Kidney epithelial cell (primary cell): ENCODE measurements at regions not wholly inside any gene's neighbourhood (a gene's known extent, or its start where the extent isn't known, plus 50 kb on each side); places are given as distances from the start of the nearest gene placed in this dataset.
A peak's percentile ranks its signal among the peaks of the same experiment; 100 is the strongest.

Experiments
- DNase-seq: peaks from one replicate; pipeline ENCODE4 v3.0.0-alpha.2; 2010; ENCODE audit warnings: low read depth
- H3K27me3 ChIP-seq: 2 replicates; pipeline ENCODE4 v1.6.0; 2011; ENCODE audit warnings: low read length; ENCODE audit not compliant: control insufficient read depth, insufficient read depth
- H3K36me3 ChIP-seq: 2 replicates; pipeline ENCODE4 v1.5.1; 2011; ENCODE audit warnings: low read length; ENCODE audit not compliant: control insufficient read depth, insufficient read depth
- H3K4me3 ChIP-seq: 2 replicates; pipeline ENCODE4 v1.5.1; 2011; ENCODE audit warnings: low read depth, mild to moderate bottlenecking, control low read depth, low read length
- CTCF ChIP-seq: IDR thresholded peaks from 2 replicates; pipeline ENCODE4 v1.5.1; 2011; ENCODE audit warnings: mild to moderate bottlenecking, moderate library complexity, low read length, control low read depth, inconsistent platforms; ENCODE audit not compliant: insufficient read depth, poor library complexity, severe bottlenecking

GRCh38 chr5:100479079-100479688 lies 56.0 kb upstream of the FAM174A start:
- Histone ChIP-seq H3K36me3 (no peaks in the 10 kb centered on the region), H3K4me3 (no peak overlapping the region), H3K27me3 (no peaks in the 10 kb centered on the region)
- no peak for DNase-seq
- peak; percentile 53 for TF ChIP-seq CTCF

- H3K4me3 ChIP-seq = no peak overlapping the region
- no peaks in the 10 kb centered on the region for H3K36me3 ChIP-seq
- no peaks in the 10 kb centered on the region for H3K27me3 ChIP-seq
- no peak for TF ChIP-seq CTCF
- no peak for DNase-seq
These were observed 63.1 kb upstream of the FAM174A start for GRCh38 chr5:100472091-100472490.

GRCh38 chr5:100469767-100470166 lies 65.4 kb upstream of the FAM174A start:
- no peak for DNase-seq

GRCh38 chr5:100464418-100464817 lies 70.8 kb upstream of the FAM174A start:
- DNase-seq = peak; percentile 64
- no peaks in the 10 kb centered on the region for H3K36me3 ChIP-seq

More at GRCh38 chr5:100469767-100470166, 65.4 kb upstream of the FAM174A start:
- Histone ChIP-seq H3K36me3 (no peaks in the 10 kb centered on the region), H3K27me3 (no peaks in the 10 kb centered on the region), H3K4me3 (no peak overlapping the region)
- no peak for TF ChIP-seq CTCF

GRCh38 chr5:100456615-100457014 lies 78.6 kb upstream of the FAM174A start:
- no peak for DNase-seq
- no peak for TF ChIP-seq CTCF
- Histone ChIP-seq H3K27me3 (no peaks in the 10 kb centered on the region), H3K36me3 (no peaks in the 10 kb centered on the region), H3K4me3 (no peak overlapping the region)

More at GRCh38 chr5:100464418-100464817, 70.8 kb upstream of the FAM174A start:
- TF ChIP-seq CTCF = no peak
- no peak overlapping the region for H3K4me3 ChIP-seq
- no peaks in the 10 kb centered on the region for H3K27me3 ChIP-seq

- no peak for TF ChIP-seq CTCF
- DNase-seq = no peak
These were observed 83.0 kb upstream of the FAM174A start for GRCh38 chr5:100452126-100452525.

More at GRCh38 chr5:100452126-100452525, 83.0 kb upstream of the FAM174A start:
- Histone ChIP-seq H3K4me3 (no peak overlapping the region), H3K36me3 (no peaks in the 10 kb centered on the region), H3K27me3 (no peaks in the 10 kb centered on the region)
